CD14-positive monocyte (primary cell): ENCODE measurements at regions not wholly inside any gene's neighbourhood (a gene's known extent, or its start where the extent isn't known, plus 50 kb on each side); places are given as distances from the start of the nearest gene placed in this dataset.

Experiments
- DNase-seq, 3 donors: peaks; one replicate each; pipeline ENCODE4 v3.0.0-alpha.2; 2011 to 2022
- H2AFZ ChIP-seq: 2 replicates; pipeline ENCODE4 v1.6.0; 2012; ENCODE audit warnings: mild to moderate bottlenecking, low read depth, low read length, inconsistent platforms; ENCODE audit not compliant: insufficient read depth, poor library complexity, severe bottlenecking
- H3K27ac ChIP-seq, 2 donors: 1 replicate in 1 of 2; 2 replicates in 1 of 2; pipeline ENCODE4 v1.5.1; 2012 to 2013; ENCODE audit warnings: low read length in 2 of 2, control low read depth in 1 of 2, inconsistent platforms in 1 of 2, low read depth in 1 of 2, mild to moderate bottlenecking in 1 of 2
- H3K27me3 ChIP-seq, 2 donors: one replicate each; pipeline versions ENCODE4 v1.6.0 to v1.6.1; 2011 to 2013; ENCODE audit warnings: low read length in 2 of 2; ENCODE audit not compliant: control insufficient read depth in 2 of 2, insufficient read depth in 2 of 2
- H3K36me3 ChIP-seq, 2 donors: replicated peaks in 1 of 2; 1 replicate in 1 of 2; 2 replicates in 1 of 2; pipeline versions ENCODE4 v1.5.1 to v1.6.1; 2012 to 2013; ENCODE audit warnings: low read length in 2 of 2, control low read depth in 1 of 2, inconsistent platforms in 1 of 2, mild to moderate bottlenecking in 1 of 2; ENCODE audit not compliant: insufficient read depth in 2 of 2, control insufficient read depth in 1 of 2
- H3K4me1 ChIP-seq, 2 donors: 1 replicate in 1 of 2; 2 replicates in 1 of 2; pipeline versions ENCODE4 v1.5.1 to v1.6.1; 2012 to 2013; ENCODE audit warnings: low read length in 2 of 2, control low read depth in 1 of 2, inconsistent platforms in 1 of 2, mild to moderate bottlenecking in 1 of 2, moderate library complexity in 1 of 2; ENCODE audit not compliant: insufficient read depth in 2 of 2, control insufficient read depth in 1 of 2
- H3K4me2 ChIP-seq: replicated peaks from 2 replicates; pipeline ENCODE3; 2012; ENCODE audit warnings: low read length, moderate library complexity, mild to moderate bottlenecking; ENCODE audit not compliant: poor library complexity, severe bottlenecking; ENCODE audit errors: extremely low read depth
- H3K4me3 ChIP-seq, 3 experiments: fragments of 200-600 bp in 1 of 3; sonication (generic) in 1 of 3; replicated peaks in 1 of 3; 1 replicate in 2 of 3; 2 replicates in 1 of 3; pipeline ENCODE4 v1.5.1; 2011 to 2013; ENCODE audit warnings: low read length in 3 of 3, mild to moderate bottlenecking in 3 of 3, control low read depth in 2 of 3, low read depth in 2 of 3, inconsistent platforms in 1 of 3, moderate library complexity in 1 of 3
- H3K79me2 ChIP-seq: 2 replicates; pipeline ENCODE4 v1.6.0; 2012; ENCODE audit warnings: mild to moderate bottlenecking, control low read depth, inconsistent platforms, low read length, moderate library complexity; ENCODE audit not compliant: insufficient read depth
- H3K9ac ChIP-seq: 2 replicates; pipeline ENCODE4 v1.6.0; 2017; ENCODE audit warnings: low read length, mild to moderate bottlenecking; ENCODE audit not compliant: insufficient read depth, poor library complexity, severe bottlenecking
- H3K9me3 ChIP-seq, 2 donors: replicated peaks in 1 of 2; 1 replicate in 1 of 2; 2 replicates in 1 of 2; pipeline versions ENCODE4 v1.5.1 to v1.6.1; 2012 to 2013; ENCODE audit warnings: low read length in 2 of 2, control low read depth in 1 of 2; ENCODE audit not compliant: control insufficient read depth in 1 of 2, insufficient read depth in 1 of 2
- H4K20me1 ChIP-seq: 2 replicates; pipeline ENCODE4 v1.6.0; 2012; ENCODE audit warnings: mild to moderate bottlenecking, low read length, control low read depth, moderate library complexity; ENCODE audit not compliant: insufficient read depth
- H3K27ac Mint-ChIP-seq, 7 donors: one replicate each; pipeline ENCODE4 v1.8.0; 2020; ENCODE audit warnings: mild to moderate bottlenecking in 7 of 7, mixed read lengths in 7 of 7, moderate library complexity in 6 of 7, inconsistent platforms in 2 of 7
- H3K27me3 Mint-ChIP-seq, 3 donors: one replicate each; pipeline ENCODE4 v1.8.0; 2021 to 2022; ENCODE audit warnings: low read depth in 3 of 3, mild to moderate bottlenecking in 3 of 3, mixed read lengths in 3 of 3, moderate library complexity in 3 of 3, inconsistent platforms in 1 of 3
- H3K36me3 Mint-ChIP-seq, 2 donors: one replicate each; pipeline ENCODE4 v1.8.0; 2020; ENCODE audit warnings: mixed read lengths in 2 of 2, inconsistent platforms in 1 of 2, mild to moderate bottlenecking in 1 of 2
- H3K4me1 Mint-ChIP-seq: one replicate; pipeline ENCODE4 v1.8.0; 2020; ENCODE audit warnings: mild to moderate bottlenecking, mixed read lengths
- H3K4me3 Mint-ChIP-seq, 2 donors: one replicate each; pipeline ENCODE4 v1.8.0; 2020; ENCODE audit warnings: mild to moderate bottlenecking in 2 of 2, mixed read lengths in 2 of 2, moderate library complexity in 1 of 2
- H3K9me3 Mint-ChIP-seq, 7 donors: one replicate each; pipeline ENCODE4 v1.8.0; 2020 to 2022; ENCODE audit warnings: mixed read lengths in 7 of 7, mild to moderate bottlenecking in 6 of 7, moderate library complexity in 6 of 7, inconsistent platforms in 2 of 7
- CTCF ChIP-seq: fragments of 200-600 bp; IDR thresholded peaks from one replicate; pipeline ENCODE4 v1.8.0; 2022; ENCODE audit warnings: antibody characterized with exemption, mild to moderate bottlenecking
- WGBS: methylation state at CpG from one replicate; pipeline ENCODE4 v1.1.5; 2013; ENCODE audit warnings: missing lambda C conversion rate; ENCODE audit not compliant: insufficient coverage; 5-methylcytosine and 5-hydroxymethylcytosine counted together
- intact Hi-C, 2 donors: fragments of 100-400 bp; cut with micrococcal nuclease; formaldehyde crosslinking; loops; one replicate each; pipeline versions ENCODE4 v1.15.0 to v1.15.1; 2023

GRCh38 chr5:67746103-67746502, 469.5 kb upstream of the PIK3R1 start:
- Mint-ChIP-seq H3K4me1 (no peaks in the 10 kb centered on the region), H3K27ac (no peak overlapping the region), H3K9me3 (peaks cover 8 to 28% (median 15%) of the 10 kb centered on the region in 7 donors), H3K27me3 (no peaks in the 10 kb centered on the region), H3K36me3 (no peaks in the 10 kb centered on the region), H3K4me3 (no peak overlapping the region)
- Histone ChIP-seq H3K79me2 (no peaks in the 10 kb centered on the region), H3K4me2 (no peak overlapping the region), H3K4me3 (no peak overlapping the region), H3K4me1 (no peaks in the 10 kb centered on the region), H3K36me3 (no peaks in the 10 kb centered on the region), H3K27ac (no peak overlapping the region), H2AFZ (no peak overlapping the region), H3K9ac (no peak overlapping the region), H3K9me3 (peaks cover 5 to 14% of the 10 kb centered on the region in 2 donors), H3K27me3 (no peaks in the 10 kb centered on the region), H4K20me1 (no peaks in the 10 kb centered on the region)
- no peak for DNase-seq
- intact Hi-C loops = no loop called here
- 100% methylated on average over 2 of the region's 2 CpGs for WGBS
- no peak for TF ChIP-seq CTCF

GRCh38 chr5:67732921-67733320, 482.6 kb upstream of the PIK3R1 start:
- Histone ChIP-seq H3K9ac (no peak overlapping the region), H3K79me2 (no peaks in the 10 kb centered on the region), H3K36me3 (no peaks in the 10 kb centered on the region), H3K4me3 (no peak overlapping the region), H3K27me3 (no peaks in the 10 kb centered on the region), H3K9me3 (no peaks in the 10 kb centered on the region), H3K4me2 (no peak overlapping the region), H3K4me1 (no peaks in the 10 kb centered on the region), H2AFZ (no peak overlapping the region), H4K20me1 (no peaks in the 10 kb centered on the region), H3K27ac (no peak overlapping the region)
- no peak for TF ChIP-seq CTCF
- H3K9me3 Mint-ChIP-seq = peaks cover 0 to 8% (median 3%) of the 10 kb centered on the region in 7 donors
- DNase-seq = no peak
- H3K27me3 Mint-ChIP-seq = peaks cover 0 to 2% (median 0%) of the 10 kb centered on the region in 3 donors
- no peaks in the 10 kb centered on the region for H3K36me3 Mint-ChIP-seq
- no peak overlapping the region for H3K4me3 Mint-ChIP-seq
- no peaks in the 10 kb centered on the region for H3K4me1 Mint-ChIP-seq
- WGBS = no CpG with 5 or more reads among the region's 2 CpGs
- intact Hi-C loops = no loop called here
- H3K27ac Mint-ChIP-seq = no peak overlapping the region
